NCI-H1694 (cell line): ENCODE measurements at regions not wholly inside any gene's neighbourhood (a gene's known extent, or its start where the extent isn't known, plus 50 kb on each side); places are given as distances from the start of the nearest gene placed in this dataset.

Experiments used
- DNase-seq: peaks from one replicate; lab custom pipeline; 2025; lab: John Stamatoyannopoulos, UW

- DNase-seq, result no peak
Measured at GRCh38 chr11:43575913-43576310, 104.6 kb upstream of the HSD17B12 start.

DNA sequence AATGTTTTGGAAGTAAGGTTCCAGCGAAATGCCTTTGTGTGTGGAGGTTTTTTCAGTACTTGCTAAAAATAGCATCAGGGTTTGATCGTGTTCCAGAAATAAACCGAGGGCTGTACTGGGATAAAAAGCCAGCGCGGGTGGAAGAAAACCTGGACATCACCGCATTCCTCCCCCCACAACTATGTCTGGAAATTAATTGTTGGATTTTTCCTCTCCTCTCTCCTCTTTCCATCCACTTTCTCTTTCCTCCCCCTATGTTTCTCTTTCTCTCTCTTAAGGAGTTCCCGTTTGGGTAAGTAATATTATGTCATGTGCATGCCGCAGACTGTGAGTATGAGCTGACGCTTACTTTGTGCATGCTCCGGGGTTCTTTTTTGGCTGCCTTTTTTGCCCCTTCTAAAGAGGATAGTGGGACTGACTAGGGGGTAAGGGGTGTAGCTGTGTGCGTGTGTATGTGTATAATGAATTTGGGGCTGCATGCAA, 104.2 kb upstream of the HSD17B12 start:
- DNase-seq, result no peak

- DNase-seq, result no peak
Measured at GRCh38 chr11:43576803-43577521, 103.6 kb upstream of the HSD17B12 start.

- DNase-seq, result no peak
Measured at GRCh38 chr11:43577566-43578264, 102.8 kb upstream of the HSD17B12 start.

- DNase-seq, result no peak
Measured at GRCh38 chr11:43578346-43579170, 102.0 kb upstream of the HSD17B12 start.

GRCh38 chr11:43579171-43579918, 101.2 kb upstream of the HSD17B12 start:
- DNase-seq, result no peak

DNA sequence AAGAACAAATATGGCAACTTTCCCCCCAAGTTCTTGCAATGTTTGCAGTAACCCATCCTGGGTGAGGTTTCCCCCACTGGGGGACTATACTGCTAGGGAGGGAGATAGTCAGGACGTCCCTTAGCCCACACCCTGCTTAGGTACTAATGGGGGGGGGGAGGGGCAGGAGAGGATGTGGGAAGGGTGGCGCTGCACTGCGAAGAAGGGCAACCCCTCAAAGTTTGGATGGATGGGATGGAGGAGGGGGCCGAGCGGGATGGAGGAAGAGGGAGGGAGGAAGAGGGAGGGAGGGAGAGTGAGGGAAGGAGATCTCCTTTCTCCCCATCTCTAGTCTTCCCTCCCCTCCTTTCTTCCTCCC, 100.6 kb upstream of the HSD17B12 start:
- no peak for DNase-seq

- DNase-seq, result no peak
Measured at GRCh38 chr11:43580735-43581369, 99.7 kb upstream of the HSD17B12 start.

- no peak for DNase-seq
Measured at GRCh38 chr11:43581370-43582023, 99.0 kb upstream of the HSD17B12 start.

DNA sequence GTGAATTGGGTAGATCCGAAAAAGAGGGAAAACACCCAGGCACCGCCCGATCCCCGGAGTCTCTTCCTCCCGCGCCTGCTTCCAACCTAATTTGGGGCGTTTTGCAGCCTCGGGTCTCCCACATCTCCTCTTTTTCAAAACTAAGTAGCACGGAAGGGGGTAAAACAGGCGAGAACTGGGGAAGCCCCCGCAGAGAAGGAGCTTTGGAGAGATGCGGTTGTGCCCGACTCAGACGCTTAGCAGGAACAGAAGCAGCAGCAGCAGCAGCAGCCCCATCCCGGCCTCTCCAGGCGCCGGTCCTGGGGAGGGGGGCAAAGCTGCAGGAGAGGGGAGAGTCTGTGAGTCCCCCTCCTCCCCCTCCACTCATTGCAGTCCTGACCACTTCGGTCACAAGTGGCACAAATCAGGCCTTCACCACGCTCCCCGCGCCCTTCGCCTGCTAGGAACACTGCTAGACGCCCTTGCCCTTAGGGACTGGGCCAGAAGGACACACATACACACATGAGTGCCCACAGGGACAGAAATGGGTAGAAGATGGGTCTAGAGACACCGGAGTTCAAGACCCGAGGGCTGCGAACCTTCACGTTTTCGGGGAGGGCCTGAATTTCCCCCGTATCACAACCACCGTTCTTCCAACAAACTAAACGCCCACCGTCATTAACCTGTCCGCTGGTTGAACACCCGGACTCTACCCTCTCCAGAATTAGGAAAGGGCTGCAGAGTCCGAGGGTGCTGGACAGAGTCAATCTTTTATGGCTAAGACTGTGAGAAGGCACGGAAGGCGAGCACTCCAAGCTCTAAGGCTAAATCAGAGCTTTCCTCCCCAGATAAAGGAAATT, 98.3 kb upstream of the HSD17B12 start:
- no peak for DNase-seq

GRCh38 chr11:43582863-43583462, 97.6 kb upstream of the HSD17B12 start:
- no peak for DNase-seq

- no peak for DNase-seq
Measured at GRCh38 chr11:43583548-43583947, 97.0 kb upstream of the HSD17B12 start.

GRCh38 chr11:43585877-43586608, 94.5 kb upstream of the HSD17B12 start:
- no peak for DNase-seq

DNA sequence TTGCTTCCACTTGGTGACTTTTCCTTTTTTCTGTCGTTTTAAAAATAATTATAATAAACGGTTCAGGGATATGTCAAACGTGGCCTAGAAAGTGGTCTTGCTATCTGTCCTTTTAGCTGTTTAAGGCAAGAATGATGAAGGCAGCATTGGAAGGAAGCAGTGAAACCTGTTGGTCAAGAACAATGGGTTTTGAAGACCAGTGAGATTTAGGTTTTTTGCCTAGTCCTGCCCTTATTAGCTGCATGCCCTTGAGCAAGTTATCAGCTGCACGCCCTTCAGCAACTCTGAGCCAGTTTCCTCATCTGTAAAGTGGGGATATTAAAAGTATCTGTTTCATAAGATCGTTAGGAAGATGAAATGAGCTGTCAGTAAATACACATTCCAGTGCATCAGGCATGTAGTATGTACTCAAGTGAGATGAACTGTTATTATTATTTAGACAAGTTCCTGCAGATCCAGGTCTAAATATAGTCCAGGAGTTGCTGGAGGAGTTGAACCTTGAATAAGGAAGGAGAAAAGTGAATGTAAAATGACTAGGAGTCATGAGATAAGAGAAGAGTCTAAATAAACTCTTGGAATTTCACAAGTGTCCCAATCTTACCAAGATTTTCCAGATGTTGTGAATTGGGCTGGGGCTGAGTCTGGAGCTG, 90.8 kb upstream of the HSD17B12 start:
- DNase-seq, result no peak

DNA sequence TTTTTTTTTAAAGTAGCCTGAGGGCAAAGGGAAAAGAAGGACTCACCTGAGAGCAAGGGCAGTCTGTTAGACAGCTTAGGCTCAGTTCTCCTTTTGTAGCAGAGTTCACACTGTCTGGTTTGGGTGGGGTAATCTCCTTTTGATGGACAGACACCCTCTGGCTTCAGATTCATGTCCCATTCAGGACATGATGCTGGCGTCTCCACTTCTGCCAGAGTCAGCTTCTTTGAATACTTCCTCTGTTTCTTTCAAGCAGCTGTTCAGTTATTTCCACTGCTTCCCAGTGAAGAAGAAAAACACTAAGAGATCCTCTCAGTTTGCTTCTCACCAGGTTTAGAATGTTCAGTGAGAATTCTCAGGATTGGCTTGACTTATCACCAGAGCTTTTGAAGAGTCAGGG, 79.0 kb upstream of the HSD17B12 start:
- DNase-seq, result no peak

GRCh38 chr11:43602670-43603069, 77.9 kb upstream of the HSD17B12 start:
- DNase-seq, result no peak

DNA sequence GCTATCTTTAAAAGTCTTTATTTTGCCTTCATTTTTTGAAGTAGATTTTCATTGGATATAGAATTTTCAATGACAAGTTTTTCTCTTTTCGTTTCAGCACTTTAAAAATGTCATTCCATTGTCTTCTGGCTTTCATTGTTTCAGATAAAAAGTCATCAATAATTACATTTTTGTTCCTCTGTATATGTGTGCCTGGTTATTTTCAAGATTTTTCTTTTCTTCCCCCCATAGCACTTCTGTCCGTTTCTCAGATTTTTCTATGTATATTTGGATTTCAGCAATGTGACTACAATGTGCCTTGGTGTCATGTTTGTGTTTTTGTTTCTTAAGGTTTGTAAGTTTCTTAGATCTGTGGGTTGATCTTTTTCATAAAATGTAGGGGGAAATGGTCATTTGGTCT, 66.3 kb upstream of the HSD17B12 start:
- DNase-seq, result no peak

- DNase-seq, result no peak
Measured at GRCh38 chr11:43619863-43620505, 60.6 kb upstream of the HSD17B12 start.
